ENCODE measurements at regions not wholly inside any gene's neighbourhood (a gene's known extent, or its start where the extent isn't known, plus 50 kb on each side); places are given as distances from the start of the nearest gene placed in this dataset.

GRCh38 chr5:97377582-97377981 is 194.5 kb upstream of the RIOK2 start:
- TF ChIP-seq, protein P1, sequence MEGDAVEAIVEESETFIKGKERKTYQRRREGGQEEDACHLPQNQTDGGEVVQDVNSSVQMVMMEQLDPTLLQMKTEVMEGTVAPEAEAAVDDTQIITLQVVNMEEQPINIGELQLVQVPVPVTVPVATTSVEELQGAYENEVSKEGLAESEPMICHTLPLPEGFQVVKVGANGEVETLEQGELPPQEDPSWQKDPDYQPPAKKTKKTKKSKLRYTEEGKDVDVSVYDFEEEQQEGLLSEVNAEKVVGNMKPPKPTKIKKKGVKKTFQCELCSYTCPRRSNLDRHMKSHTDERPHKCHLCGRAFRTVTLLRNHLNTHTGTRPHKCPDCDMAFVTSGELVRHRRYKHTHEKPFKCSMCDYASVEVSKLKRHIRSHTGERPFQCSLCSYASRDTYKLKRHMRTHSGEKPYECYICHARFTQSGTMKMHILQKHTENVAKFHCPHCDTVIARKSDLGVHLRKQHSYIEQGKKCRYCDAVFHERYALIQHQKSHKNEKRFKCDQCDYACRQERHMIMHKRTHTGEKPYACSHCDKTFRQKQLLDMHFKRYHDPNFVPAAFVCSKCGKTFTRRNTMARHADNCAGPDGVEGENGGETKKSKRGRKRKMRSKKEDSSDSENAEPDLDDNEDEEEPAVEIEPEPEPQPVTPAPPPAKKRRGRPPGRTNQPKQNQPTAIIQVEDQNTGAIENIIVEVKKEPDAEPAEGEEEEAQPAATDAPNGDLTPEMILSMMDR (IDR thresholded peaks at IDR 0.05; ENCODE audit: insufficient read depth, low read depth, low read length): no peak
- TF ChIP-seq EZH2 (IDR thresholded peaks at IDR 0.05; ENCODE audit: insufficient read depth, low read length): no peak
